CD4-positive, alpha-beta memory T cell (primary cell): ENCODE measurements at regions not wholly inside any gene's neighbourhood (a gene's known extent, or its start where the extent isn't known, plus 50 kb on each side); places are given as distances from the start of the nearest gene placed in this dataset.
A peak's percentile ranks its signal among the peaks of the same experiment; 100 is the strongest.

Source experiments
- CTCF ChIA-PET: fragments of 350-600 bp; sonication (Branson Sonifier 250); formaldehyde crosslinking; loops from one replicate; lab custom pipeline; 2021; ENCODE audit warnings: inconsistent platforms; ENCODE audit not compliant: partially characterized antibody; lab: Charles Lee
- POLR2A ChIA-PET: fragments of 350-600 bp; sonication (Branson Sonifier 250); formaldehyde crosslinking; loops from one replicate; lab custom pipeline; 2021; ENCODE audit not compliant: partially characterized antibody; lab: Charles Lee
- DNase-seq, 5 donors: peaks; one replicate each; pipeline versions ENCODE4 v3.0.0 to v3.0.0-alpha.2; 2020 to 2022; ENCODE audit warnings: mixed read lengths in 1 of 5
- H3K27ac ChIP-seq: one replicate; pipeline ENCODE4 v1.7.0; 2013; ENCODE audit warnings: low read depth, low read length
- H3K27me3 ChIP-seq: 2 replicates; pipeline ENCODE4 v1.7.0; 2013; ENCODE audit warnings: mild to moderate bottlenecking, low read length, moderate library complexity; ENCODE audit not compliant: insufficient read depth
- H3K36me3 ChIP-seq: 2 replicates; pipeline ENCODE4 v1.7.0; 2013; ENCODE audit warnings: mild to moderate bottlenecking, low read length, moderate library complexity; ENCODE audit not compliant: insufficient read depth
- H3K4me1 ChIP-seq: 2 replicates; pipeline ENCODE4 v1.7.0; 2013; ENCODE audit warnings: mild to moderate bottlenecking, low read length, moderate library complexity; ENCODE audit not compliant: insufficient read depth
- H3K4me3 ChIP-seq, 2 donors: one replicate each; pipeline ENCODE4 v1.7.0; 2013; ENCODE audit warnings: low read length in 2 of 2, mild to moderate bottlenecking in 1 of 2
- H3K9me3 ChIP-seq, 2 donors: one replicate each; pipeline ENCODE4 v1.7.0; 2013; ENCODE audit warnings: low read length in 2 of 2, control low read depth in 1 of 2; ENCODE audit not compliant: control insufficient read depth in 1 of 2
- H3K27ac Mint-ChIP-seq, 7 donors: one replicate each; pipeline ENCODE4 v1.8.0; 2020 to 2021; ENCODE audit warnings: mixed read lengths in 7 of 7, mild to moderate bottlenecking in 6 of 7, inconsistent platforms in 3 of 7, moderate library complexity in 3 of 7
- H3K27me3 Mint-ChIP-seq, 2 donors: one replicate each; pipeline ENCODE4 v1.8.0; 2020 to 2021; ENCODE audit warnings: mixed read lengths in 2 of 2
- H3K36me3 Mint-ChIP-seq, 2 donors: one replicate each; pipeline ENCODE4 v1.8.0; 2020 to 2021; ENCODE audit warnings: mixed read lengths in 2 of 2, inconsistent platforms in 1 of 2, mild to moderate bottlenecking in 1 of 2
- H3K4me1 Mint-ChIP-seq, 4 donors: one replicate each; pipeline ENCODE4 v1.8.0; 2020 to 2021; ENCODE audit warnings: mixed read lengths in 4 of 4, mild to moderate bottlenecking in 1 of 4
- H3K4me3 Mint-ChIP-seq, 8 donors: one replicate each; pipeline ENCODE4 v1.8.0; 2020 to 2021; ENCODE audit warnings: mixed read lengths in 8 of 8, mild to moderate bottlenecking in 7 of 8, moderate library complexity in 6 of 8, inconsistent platforms in 3 of 8
- H3K9me3 Mint-ChIP-seq, 8 donors: one replicate each; pipeline ENCODE4 v1.8.0; 2020 to 2021; ENCODE audit warnings: mixed read lengths in 8 of 8, mild to moderate bottlenecking in 5 of 8, inconsistent platforms in 3 of 8, moderate library complexity in 1 of 8
- intact Hi-C: fragments of 100-400 bp; cut with micrococcal nuclease; formaldehyde crosslinking; loops from one replicate; pipeline ENCODE4 v1.15.1; 2023

DNA sequence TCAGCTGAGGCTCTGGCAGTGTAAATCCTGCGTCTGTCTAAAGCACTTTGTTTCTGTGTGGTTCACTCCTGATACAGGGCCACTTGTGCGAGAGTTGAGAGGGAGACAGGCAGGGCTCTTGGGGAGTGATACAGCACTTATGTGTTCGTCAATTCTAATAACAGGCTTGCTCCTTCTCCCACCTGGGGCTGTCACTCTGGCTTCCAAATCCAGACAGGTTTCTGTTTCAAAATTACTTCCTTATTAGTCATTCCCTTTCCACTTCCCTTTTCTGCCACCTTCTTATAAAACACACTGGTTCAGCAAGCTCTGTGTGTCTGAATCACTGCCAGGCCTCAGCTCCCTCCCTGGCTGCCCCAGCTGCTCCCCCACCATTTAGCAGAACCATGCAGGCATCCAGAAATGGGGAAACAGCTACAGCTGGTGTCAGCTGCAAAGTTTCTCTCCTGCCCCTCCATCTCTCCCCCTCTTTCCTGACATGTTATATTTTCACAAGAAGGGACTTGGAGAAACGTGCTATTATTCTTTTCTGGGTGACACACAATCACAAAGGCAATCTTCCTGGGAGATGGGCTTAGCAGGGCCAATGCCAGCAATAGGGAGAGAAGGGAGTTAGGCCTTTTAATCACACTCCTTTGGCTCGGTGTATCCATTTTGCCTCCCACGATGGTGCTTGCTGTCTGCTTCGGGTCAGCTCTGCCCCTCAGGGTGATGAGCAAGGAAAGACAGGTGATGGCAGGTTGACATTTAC, 58.4 kb upstream of the ZNRF2 start:
- H3K27me3 Mint-ChIP-seq = peaks cover 0 to 3% of the 10 kb centered on the region in 2 donors
- H3K9me3 Mint-ChIP-seq = peaks cover 0 to 6% (median 0%) of the 10 kb centered on the region in 8 donors
- H3K27ac ChIP-seq = no peak overlapping the region
- no peaks in the 10 kb centered on the region for H3K27me3 ChIP-seq
- H3K4me1 ChIP-seq = no peaks in the 10 kb centered on the region
- H3K36me3 ChIP-seq = no peaks in the 10 kb centered on the region
- CTCF ChIA-PET = interaction anchor here (1.0 kb wide), 1 partner anchor 15 kb away, joined by 3 read pairs; no protein-coding TSS in a partner anchor
- peak overlapping the region in 1 of 7 donors; percentile 35 for H3K27ac Mint-ChIP-seq
- H3K36me3 Mint-ChIP-seq = no peaks in the 10 kb centered on the region
- H3K4me3 ChIP-seq = no peak overlapping the region
- no peak overlapping the region for H3K4me3 Mint-ChIP-seq
- DNase-seq = no peak
- no peaks in the 10 kb centered on the region for H3K4me1 Mint-ChIP-seq
- intact Hi-C loops = no loop called here
- POLR2A ChIA-PET = no interaction called here
- H3K9me3 ChIP-seq = no peaks in the 10 kb centered on the region

- H3K36me3 Mint-ChIP-seq = no peaks in the 10 kb centered on the region
- H3K27ac ChIP-seq = no peak overlapping the region
- H3K27me3 Mint-ChIP-seq = peaks cover 0 to 3% of the 10 kb centered on the region in 2 donors
- ChIA-PET POLR2A (no interaction called here), CTCF (interaction anchor here (1.0 kb wide), 1 partner anchor 15 kb away, joined by 3 read pairs; no protein-coding TSS in a partner anchor)
- H3K4me1 ChIP-seq = no peaks in the 10 kb centered on the region
- intact Hi-C loops = loop anchor here (1.0 kb wide), 1 partner anchor 126 kb away; no protein-coding TSS in a partner anchor
- peak overlapping the region in 1 of 7 donors; percentile 4 for H3K27ac Mint-ChIP-seq
- H3K4me3 ChIP-seq = no peak overlapping the region
- H3K27me3 ChIP-seq = no peaks in the 10 kb centered on the region
- H3K36me3 ChIP-seq = no peaks in the 10 kb centered on the region
- H3K4me3 Mint-ChIP-seq = no peak overlapping the region
- no peaks in the 10 kb centered on the region for H3K9me3 ChIP-seq
- peaks cover 0 to 6% (median 0%) of the 10 kb centered on the region in 8 donors for H3K9me3 Mint-ChIP-seq
- no peak for DNase-seq
- no peaks in the 10 kb centered on the region for H3K4me1 Mint-ChIP-seq
Observed at GRCh38 chr7:30226614-30227268, 57.7 kb upstream of the ZNRF2 start.

DNA sequence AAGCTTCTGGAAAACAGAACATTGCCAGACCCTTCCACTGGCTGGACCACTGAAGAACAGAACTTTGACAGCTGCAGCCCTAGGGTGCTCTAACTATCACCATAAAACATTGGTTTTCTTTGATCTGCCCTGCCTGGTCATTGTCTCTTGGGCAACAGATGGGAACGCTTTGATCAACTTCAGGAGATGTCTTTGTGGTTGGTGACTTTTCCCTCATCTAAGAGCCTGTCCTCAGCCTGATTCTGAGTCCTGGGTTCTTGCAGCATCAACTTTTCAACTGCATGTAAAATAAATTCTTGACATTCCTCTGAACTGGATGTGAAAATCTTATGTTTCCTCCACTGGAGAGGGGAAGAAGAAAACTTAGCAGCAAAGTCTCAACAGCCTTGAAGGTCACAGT, 53.1 kb upstream of the ZNRF2 start:
- H3K9me3 ChIP-seq = no peaks in the 10 kb centered on the region
- peaks cover 0 to 3% of the 10 kb centered on the region in 2 donors for H3K27me3 Mint-ChIP-seq
- H3K36me3 Mint-ChIP-seq = no peaks in the 10 kb centered on the region
- peaks cover 0 to 2% (median 0%) of the 10 kb centered on the region in 8 donors for H3K9me3 Mint-ChIP-seq
- H3K4me3 Mint-ChIP-seq = no peak overlapping the region
- H3K4me1 ChIP-seq = no peaks in the 10 kb centered on the region
- intact Hi-C loops = no loop called here
- H3K36me3 ChIP-seq = no peaks in the 10 kb centered on the region
- no peak overlapping the region for H3K27ac Mint-ChIP-seq
- no peak for DNase-seq
- no peaks in the 10 kb centered on the region for H3K4me1 Mint-ChIP-seq
- POLR2A ChIA-PET = no interaction called here
- H3K4me3 ChIP-seq = no peak overlapping the region
- no peaks in the 10 kb centered on the region for H3K27me3 ChIP-seq
- CTCF ChIA-PET = interaction anchor here (2.0 kb wide), 1 partner anchor 333 kb away, joined by 4 read pairs; no protein-coding TSS in a partner anchor
- H3K27ac ChIP-seq = no peak overlapping the region

DNA sequence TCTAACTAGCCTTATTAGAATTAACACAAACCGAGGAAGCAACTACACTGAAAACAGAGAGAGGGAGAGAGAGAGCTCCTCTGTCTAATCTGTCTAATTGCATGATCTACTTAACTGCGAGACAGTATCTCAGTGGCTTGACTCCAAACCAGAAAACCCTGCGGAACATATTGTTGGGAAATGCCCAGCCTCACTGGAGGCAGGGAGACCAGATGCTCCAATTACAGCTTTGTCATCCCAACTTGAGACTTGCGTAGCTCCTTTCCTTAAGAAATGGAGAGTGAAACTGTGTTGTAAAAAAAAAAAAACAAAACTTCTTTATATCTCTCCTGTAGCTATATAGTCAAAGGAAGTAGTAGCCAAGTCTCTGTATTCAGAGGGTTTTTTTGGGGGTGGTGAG, 52.0 kb upstream of the ZNRF2 start:
- no peak overlapping the region for H3K4me3 Mint-ChIP-seq
- Histone ChIP-seq H3K4me1 (no peaks in the 10 kb centered on the region), H3K27ac (no peak overlapping the region), H3K9me3 (no peaks in the 10 kb centered on the region), H3K4me3 (no peak overlapping the region), H3K36me3 (no peaks in the 10 kb centered on the region), H3K27me3 (no peaks in the 10 kb centered on the region)
- H3K27ac Mint-ChIP-seq = no peak overlapping the region
- intact Hi-C loops = no loop called here
- H3K27me3 Mint-ChIP-seq = peaks cover 0 to 9% of the 10 kb centered on the region in 2 donors
- CTCF ChIA-PET = no interaction called here
- H3K4me1 Mint-ChIP-seq = no peaks in the 10 kb centered on the region
- POLR2A ChIA-PET = no interaction called here
- no peak for DNase-seq
- no peaks in the 10 kb centered on the region for H3K36me3 Mint-ChIP-seq
- H3K9me3 Mint-ChIP-seq = peaks cover 0 to 2% (median 0%) of the 10 kb centered on the region in 8 donors
